Karpas-422 (cell line): ENCODE measurements at regions not wholly inside any gene's neighbourhood (a gene's known extent, or its start where the extent isn't known, plus 50 kb on each side); places are given as distances from the start of the nearest gene placed in this dataset.
A peak's percentile ranks its signal among the peaks of the same experiment; 100 is the strongest.

Experiments
- DNase-seq: peaks from one replicate; pipeline ENCODE4 v3.0.0-alpha.2; 2015
- H2AFZ ChIP-seq: fragments of 200-600 bp; sonication (generic); 2 replicates; pipeline ENCODE4 v1.6.1; 2014; ENCODE audit warnings: antibody characterized with exemption, low read length, mixed read lengths
- H3K27ac ChIP-seq: fragments of 200-600 bp; sonication (generic); 2 replicates; pipeline ENCODE4 v1.5.1; 2014; ENCODE audit warnings: mild to moderate bottlenecking, low read length, moderate library complexity
- H3K27me3 ChIP-seq: fragments of 200-600 bp; sonication (generic); 2 replicates; pipeline ENCODE4 v1.6.1; 2014; ENCODE audit warnings: low read length, mixed read lengths
- H3K36me3 ChIP-seq: fragments of 200-600 bp; sonication (generic); 2 replicates; pipeline ENCODE4 v1.6.1; 2014; ENCODE audit warnings: low read length, mixed read lengths; ENCODE audit not compliant: insufficient read depth
- H3K4me1 ChIP-seq: fragments of 200-600 bp; sonication (generic); 2 replicates; pipeline ENCODE4 v1.6.1; 2014; ENCODE audit warnings: mild to moderate bottlenecking, low read length, mixed read lengths
- H3K4me2 ChIP-seq: fragments of 200-600 bp; sonication (generic); 2 replicates; pipeline ENCODE4 v1.6.1; 2014; ENCODE audit warnings: low read length, low read depth, mild to moderate bottlenecking; ENCODE audit not compliant: poor library complexity, severe bottlenecking
- H3K4me3 ChIP-seq: fragments of 200-600 bp; sonication (generic); 2 replicates; pipeline ENCODE4 v1.5.1; 2014; ENCODE audit warnings: mild to moderate bottlenecking, antibody characterized with exemption, low read length, mixed read lengths
- H3K79me2 ChIP-seq: fragments of 200-600 bp; sonication (generic); 2 replicates; pipeline ENCODE4 v1.6.1; 2014; ENCODE audit warnings: mild to moderate bottlenecking, low read length, mixed read lengths
- H3K9ac ChIP-seq: fragments of 200-600 bp; sonication (generic); 2 replicates; pipeline ENCODE4 v1.6.0; 2014; ENCODE audit warnings: low read length
- H3K9me2 ChIP-seq: fragments of 200-600 bp; sonication (generic), shearing (Covaris generic); replicated peaks from 2 replicates; pipeline ENCODE4 v1.6.0; 2014; ENCODE audit warnings: mild to moderate bottlenecking, low read length, moderate library complexity; ENCODE audit not compliant: insufficient read depth
- H3K9me3 ChIP-seq: fragments of 300-700, 200-600 bp; sonication (generic); 2 replicates; pipeline ENCODE4 v1.6.1; 2014; ENCODE audit warnings: low read length, mixed read lengths
- H4K20me1 ChIP-seq: fragments of 200-600 bp; sonication (generic); 2 replicates; pipeline ENCODE4 v1.6.1; 2014; ENCODE audit warnings: mild to moderate bottlenecking, antibody characterized with exemption, low read length, low read depth; ENCODE audit not compliant: insufficient read depth

DNA sequence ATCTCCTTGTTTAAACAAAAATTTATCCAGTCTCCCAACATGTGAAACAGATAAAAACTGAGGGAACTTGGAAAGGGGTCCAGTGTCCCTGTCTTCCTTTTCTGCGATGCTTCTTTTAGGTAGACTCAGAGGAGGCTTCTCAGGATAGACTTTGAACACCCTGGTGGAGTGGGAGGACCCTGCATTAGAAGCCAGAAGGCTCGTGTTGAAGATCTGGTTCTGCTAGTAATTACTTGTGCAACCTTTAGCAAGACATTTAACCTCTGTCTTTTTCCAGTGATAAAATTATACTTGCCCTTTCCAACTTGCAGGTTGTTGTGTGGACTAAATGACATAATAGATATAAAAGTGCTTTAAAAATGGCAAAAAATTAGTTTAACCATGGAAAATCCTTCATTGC is 67.1 kb upstream of the PREP start:
- H2AFZ ChIP-seq = no peak overlapping the region
- no peaks in the 10 kb centered on the region for H4K20me1 ChIP-seq
- no peak for DNase-seq
- no peaks in the 10 kb centered on the region for H3K9me3 ChIP-seq
- H3K4me1 ChIP-seq = no peaks in the 10 kb centered on the region
- no peaks in the 10 kb centered on the region for H3K79me2 ChIP-seq
- H3K27me3 ChIP-seq = no peaks in the 10 kb centered on the region
- H3K36me3 ChIP-seq = no peaks in the 10 kb centered on the region
- H3K9ac ChIP-seq = no peak overlapping the region
- no peak overlapping the region for H3K4me3 ChIP-seq
- no peak overlapping the region for H3K4me2 ChIP-seq
- H3K27ac ChIP-seq = no peak overlapping the region
- H3K9me2 ChIP-seq = no peaks in the 10 kb centered on the region

DNA sequence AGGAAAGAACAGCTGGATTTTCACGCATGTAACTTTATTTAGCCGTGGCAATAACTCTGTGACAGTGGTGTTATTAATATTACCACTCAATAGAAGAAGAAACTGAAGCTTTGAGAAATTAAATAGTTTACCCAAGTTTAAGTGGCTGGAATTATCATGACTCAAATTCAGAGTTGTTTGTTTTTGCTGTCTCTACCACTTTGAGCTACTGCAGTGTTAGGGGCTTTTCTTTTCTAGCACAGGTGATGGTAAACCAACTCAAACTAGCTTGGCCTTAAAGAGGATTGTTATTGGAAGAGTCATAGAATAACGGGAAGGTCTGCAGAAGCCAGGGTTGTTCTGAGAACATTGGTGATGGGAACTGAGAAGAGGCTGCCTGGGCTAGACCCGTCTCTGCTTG is 66.0 kb upstream of the PREP start:
- Histone ChIP-seq H3K4me3 (no peak overlapping the region), H3K27me3 (no peaks in the 10 kb centered on the region)

DNA sequence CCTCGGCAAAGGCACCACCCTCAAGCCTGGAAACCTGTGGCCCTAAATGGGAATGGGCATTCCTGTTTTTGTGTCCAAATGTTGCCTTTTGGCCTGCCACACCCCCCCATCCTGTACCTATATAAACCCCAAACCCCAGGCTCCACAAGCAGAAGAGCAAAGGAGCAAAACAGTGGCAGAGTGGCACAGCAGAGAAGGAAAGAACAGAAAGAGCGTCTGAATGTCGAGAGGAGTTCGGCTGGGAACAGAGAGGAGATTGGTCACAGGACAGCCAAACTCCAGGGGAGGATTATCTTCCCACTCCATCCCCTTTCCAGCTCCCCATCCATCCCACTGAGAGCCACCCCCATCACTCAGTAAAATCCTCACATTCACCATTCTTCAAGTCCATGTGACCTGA is 58.0 kb upstream of the PREP start:
- H4K20me1 ChIP-seq = no peaks in the 10 kb centered on the region
- no peaks in the 10 kb centered on the region for H3K9me2 ChIP-seq
- H3K27ac ChIP-seq = no peak overlapping the region
- H3K79me2 ChIP-seq = no peaks in the 10 kb centered on the region
- H3K4me2 ChIP-seq = no peak overlapping the region
- no peaks in the 10 kb centered on the region for H3K36me3 ChIP-seq
- H3K4me3 ChIP-seq = no peak overlapping the region
- H3K9me3 ChIP-seq = no peaks in the 10 kb centered on the region
- H2AFZ ChIP-seq = no peak overlapping the region
- DNase-seq = no peak
- H3K9ac ChIP-seq = no peak overlapping the region
- peaks cover 4% of the 10 kb centered on the region; the same call in 1 of the 2 replicates for H3K4me1 ChIP-seq
- no peaks in the 10 kb centered on the region for H3K27me3 ChIP-seq

More for the DNA sequence above, 66.0 kb upstream of the PREP start:
- H3K36me3 ChIP-seq = no peaks in the 10 kb centered on the region
- H2AFZ ChIP-seq = 0 out of 2 replicates have a peak overlapping the region, but pooled peaks have one; percentile 47
- H3K9ac ChIP-seq = no peak overlapping the region
- H3K27ac ChIP-seq = no peak overlapping the region
- DNase-seq = no peak
- no peaks in the 10 kb centered on the region for H3K9me2 ChIP-seq
- H4K20me1 ChIP-seq = no peaks in the 10 kb centered on the region
- no peaks in the 10 kb centered on the region for H3K9me3 ChIP-seq
- H3K4me1 ChIP-seq = no peaks in the 10 kb centered on the region
- no peak overlapping the region for H3K4me2 ChIP-seq
- H3K79me2 ChIP-seq = no peaks in the 10 kb centered on the region

DNA sequence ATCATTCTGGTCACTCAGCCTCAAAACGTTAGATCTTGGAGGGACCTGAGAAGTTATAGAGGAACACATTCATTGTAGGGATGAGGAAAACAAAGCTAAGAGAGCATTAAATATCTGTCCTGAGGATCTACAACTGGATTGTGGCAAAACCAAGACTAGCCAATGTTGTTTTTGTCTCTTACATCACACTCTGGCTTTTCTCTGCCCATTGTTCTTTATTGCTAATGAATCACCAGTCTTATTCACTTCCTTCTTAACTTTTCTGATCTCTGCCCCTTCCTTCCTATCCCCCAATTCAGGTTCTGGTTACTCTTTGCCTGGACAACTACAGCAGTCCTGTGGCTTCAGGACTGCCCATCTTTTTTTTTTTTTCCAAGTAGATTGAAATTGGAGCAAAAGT is 57.0 kb upstream of the PREP start:
- H3K9ac ChIP-seq = no peak overlapping the region
- no peaks in the 10 kb centered on the region for H3K9me2 ChIP-seq
- peaks cover 4% of the 10 kb centered on the region; the same call in 1 of the 2 replicates for H3K4me1 ChIP-seq
- DNase-seq = no peak
- no peaks in the 10 kb centered on the region for H4K20me1 ChIP-seq
- H2AFZ ChIP-seq = no peak overlapping the region
- no peaks in the 10 kb centered on the region for H3K27me3 ChIP-seq
- H3K4me2 ChIP-seq = no peak overlapping the region
- no peaks in the 10 kb centered on the region for H3K9me3 ChIP-seq
- H3K36me3 ChIP-seq = no peaks in the 10 kb centered on the region
- no peak overlapping the region for H3K4me3 ChIP-seq
- no peak overlapping the region for H3K27ac ChIP-seq
- H3K79me2 ChIP-seq = no peaks in the 10 kb centered on the region

DNA sequence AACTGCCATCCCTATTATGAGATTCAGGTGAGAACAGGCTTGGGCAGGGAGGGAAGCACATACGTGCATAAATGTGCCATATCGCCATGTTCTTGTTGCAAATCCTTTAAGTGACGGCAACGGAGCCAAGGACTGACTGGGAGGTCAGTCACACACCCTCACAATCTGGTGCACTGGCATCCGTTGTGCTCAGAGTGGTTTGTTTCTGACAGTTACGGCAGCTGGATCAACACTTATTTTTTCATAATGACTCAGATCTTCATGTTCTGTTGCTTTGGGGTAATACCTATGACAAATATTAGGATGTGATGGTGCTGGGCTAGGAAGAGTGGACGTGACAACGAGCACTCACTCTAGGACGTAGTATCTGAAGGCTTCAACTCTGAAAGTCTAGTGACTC is 56.2 kb upstream of the PREP start:
- no peak overlapping the region for H3K27ac ChIP-seq
- no peak for DNase-seq
- H4K20me1 ChIP-seq = no peaks in the 10 kb centered on the region
- H3K4me3 ChIP-seq = 0 out of 2 replicates have a peak overlapping the region, but pooled peaks have one; percentile 12
- H3K36me3 ChIP-seq = no peaks in the 10 kb centered on the region
- peaks cover 4% of the 10 kb centered on the region; the same call in 1 of the 2 replicates for H3K4me1 ChIP-seq
- H3K9me3 ChIP-seq = no peaks in the 10 kb centered on the region
- peak overlapping the region; percentile 33; the same call in 1 of the 2 replicates for H3K9ac ChIP-seq
- peak overlapping the region; percentile 29 for H3K4me2 ChIP-seq
- no peaks in the 10 kb centered on the region for H3K9me2 ChIP-seq
- H3K79me2 ChIP-seq = no peaks in the 10 kb centered on the region
- peak overlapping the region; percentile 56 for H2AFZ ChIP-seq
- H3K27me3 ChIP-seq = no peaks in the 10 kb centered on the region

DNA sequence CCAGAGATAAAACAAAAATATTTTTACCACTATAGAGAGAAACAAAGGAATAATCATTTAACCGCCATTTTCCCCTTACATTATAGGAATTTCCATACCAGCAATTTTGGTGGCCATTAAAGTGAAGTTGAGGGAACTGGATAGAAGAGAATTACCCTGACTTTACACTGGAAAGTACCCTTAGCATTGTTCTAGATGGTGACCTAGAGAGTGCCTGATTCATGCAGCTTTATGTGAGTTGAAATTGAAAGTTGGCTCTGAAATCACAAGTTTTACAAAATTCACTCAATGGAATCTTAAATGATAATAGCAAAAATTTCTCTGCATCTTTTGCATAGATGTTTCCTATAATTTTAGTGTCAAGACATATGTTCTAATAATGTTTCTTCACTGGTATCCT is 55.7 kb upstream of the PREP start:
- H2AFZ ChIP-seq = peak overlapping the region; percentile 56; the same call in 1 of the 2 replicates
- H3K36me3 ChIP-seq = no peaks in the 10 kb centered on the region
- H3K27ac ChIP-seq = no peak overlapping the region
- no peaks in the 10 kb centered on the region for H3K9me3 ChIP-seq
- no peaks in the 10 kb centered on the region for H3K79me2 ChIP-seq
- peak overlapping the region; percentile 29 for H3K4me2 ChIP-seq
- no peak for DNase-seq
- no peaks in the 10 kb centered on the region for H3K9me2 ChIP-seq
- peaks cover 4% of the 10 kb centered on the region; the same call in 1 of the 2 replicates for H3K4me1 ChIP-seq
- no peaks in the 10 kb centered on the region for H3K27me3 ChIP-seq
- 0 out of 2 replicates have a peak overlapping the region, but pooled peaks have one; percentile 12 for H3K4me3 ChIP-seq
- 0 out of 2 replicates have a peak overlapping the region, but pooled peaks have one; percentile 33 for H3K9ac ChIP-seq
- H4K20me1 ChIP-seq = no peaks in the 10 kb centered on the region

DNA sequence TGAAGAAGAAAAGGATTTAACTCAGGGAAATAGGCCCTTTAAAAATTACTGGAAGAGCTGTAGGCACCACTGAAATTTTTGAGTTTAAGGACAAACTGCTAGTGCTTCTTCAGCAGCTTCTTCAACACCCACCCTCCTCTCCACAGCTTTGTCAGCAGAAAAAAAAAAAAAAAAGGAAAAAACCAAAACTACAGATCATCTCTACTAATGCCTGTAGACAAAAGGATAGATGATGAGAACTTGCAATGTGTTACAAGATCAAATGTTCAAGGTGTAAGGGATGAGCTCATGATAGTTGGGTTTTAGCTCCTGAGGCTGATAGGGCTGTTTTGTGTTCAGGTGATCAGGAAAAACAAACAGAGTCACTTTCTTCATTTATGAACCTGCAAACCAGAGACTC is 55.2 kb upstream of the PREP start:
- Histone ChIP-seq H3K27me3 (no peaks in the 10 kb centered on the region), H3K9me2 (no peaks in the 10 kb centered on the region), H3K36me3 (no peaks in the 10 kb centered on the region), H3K4me1 (peaks cover 4% of the 10 kb centered on the region; the same call in 1 of the 2 replicates), H3K9ac (no peak overlapping the region), H3K9me3 (no peaks in the 10 kb centered on the region), H2AFZ (no peak overlapping the region), H3K27ac (no peak overlapping the region), H3K4me2 (no peak overlapping the region), H4K20me1 (no peaks in the 10 kb centered on the region), H3K4me3 (no peak overlapping the region), H3K79me2 (no peaks in the 10 kb centered on the region)
- no peak for DNase-seq

DNA sequence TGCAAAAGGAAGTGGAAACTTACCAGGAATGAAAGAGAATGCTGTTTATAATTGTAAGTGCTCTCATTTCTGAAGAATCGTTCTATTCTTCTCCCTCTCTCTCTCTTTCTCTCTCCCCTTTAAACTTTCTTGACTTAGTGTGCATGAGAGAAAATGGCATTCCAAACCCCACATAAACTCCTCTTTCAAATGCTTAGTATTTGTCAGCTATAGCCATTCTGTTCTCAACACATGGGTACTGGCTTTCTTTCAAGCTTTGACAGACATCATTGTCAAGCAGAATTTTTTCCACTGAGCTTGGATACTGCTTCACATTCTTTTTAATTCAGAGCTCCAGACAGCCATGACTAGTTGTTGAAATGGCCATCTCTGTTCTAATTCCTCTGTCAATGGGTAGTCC is 51.1 kb upstream of the PREP start:
- H3K79me2 ChIP-seq = no peaks in the 10 kb centered on the region
- H4K20me1 ChIP-seq = no peaks in the 10 kb centered on the region
- no peaks in the 10 kb centered on the region for H3K9me3 ChIP-seq
- no peak overlapping the region for H2AFZ ChIP-seq
- no peaks in the 10 kb centered on the region for H3K36me3 ChIP-seq
- DNase-seq = no peak
- no peaks in the 10 kb centered on the region for H3K27me3 ChIP-seq
- H3K4me3 ChIP-seq = no peak overlapping the region
- H3K4me1 ChIP-seq = peaks cover under 1% of the 10 kb centered on the region; the same call in 1 of the 2 replicates
- H3K27ac ChIP-seq = no peak overlapping the region
- H3K9ac ChIP-seq = no peak overlapping the region
- H3K4me2 ChIP-seq = no peak overlapping the region
- no peaks in the 10 kb centered on the region for H3K9me2 ChIP-seq
